PC-9 (cell line): ENCODE measurements at regions not wholly inside any gene's neighbourhood (a gene's known extent, or its start where the extent isn't known, plus 50 kb on each side); places are given as distances from the start of the nearest gene placed in this dataset.

ENCODE experiments used
- BruUV-seq: library from RNA; stranded (reverse); fragments of 400-500 nt; replicated peaks from 2 replicates; lab custom pipeline; 2021; lab: Mats Ljungman, UMichigan
- CTCF ChIA-PET: fragments of 300-600 bp; sonication (Branson Sonifier 250); formaldehyde crosslinking; loops from one replicate; lab custom pipeline; 2022; ENCODE audit warnings: antibody characterized with exemption; lab: Charles Lee
- POLR2A ChIA-PET: fragments of 300-600 bp; sonication (Branson Sonifier 250); formaldehyde crosslinking; loops from one replicate; lab custom pipeline; 2022; ENCODE audit warnings: antibody characterized with exemption; ENCODE audit not compliant: unreplicated experiment; lab: Charles Lee
- DNase-seq, 2 experiments: peaks; one replicate each; pipeline versions ENCODE4 v3.0.0 to v3.0.0-alpha.2; 2015 to 2022; ENCODE audit warnings: mixed read lengths in 1 of 2
- H2AFZ ChIP-seq: fragments of 200-600 bp; sonication (generic); 2 replicates; pipeline ENCODE4 v1.8.1; 2017; ENCODE audit warnings: antibody characterized with exemption
- H3F3A ChIP-seq: fragments of 200-600 bp; sonication (generic); 2 replicates; pipeline ENCODE4 v1.8.1; 2017; ENCODE audit warnings: antibody characterized with exemption, mild to moderate bottlenecking, low read depth; ENCODE audit not compliant: insufficient read depth
- H3K27ac ChIP-seq: fragments of 200-600 bp; sonication (generic); 2 replicates; pipeline ENCODE4 v1.6.1; 2016; ENCODE audit warnings: mixed run types
- H3K27me3 ChIP-seq: fragments of 200-600 bp; sonication (generic); 2 replicates; pipeline ENCODE4 v1.6.1; 2016; ENCODE audit warnings: low read depth, mixed run types; ENCODE audit not compliant: insufficient read depth
- H3K36me3 ChIP-seq: fragments of 200-600 bp; sonication (generic); 2 replicates; pipeline ENCODE4 v1.6.1; 2016; ENCODE audit warnings: low read depth, mixed run types
- H3K4me1 ChIP-seq: fragments of 200-600 bp; sonication (generic); replicated peaks from 2 replicates; pipeline ENCODE4 v1.6.1; 2016; ENCODE audit warnings: mixed run types; ENCODE audit not compliant: insufficient read depth
- H3K4me2 ChIP-seq: fragments of 200-600 bp; sonication (generic); 2 replicates; pipeline ENCODE4 v1.6.1; 2017; ENCODE audit warnings: mixed run types
- H3K4me3 ChIP-seq: fragments of 200-600 bp; sonication (generic); 2 replicates; pipeline ENCODE4 v1.6.1; 2016; ENCODE audit warnings: mixed run types
- H3K79me2 ChIP-seq: fragments of 200-600 bp; sonication (generic); 2 replicates; pipeline ENCODE4 v1.6.1; 2017; ENCODE audit warnings: low read depth, mixed run types
- H3K9me2 ChIP-seq: fragments of 200-600 bp; sonication (generic); 2 replicates; pipeline ENCODE4 v1.8.1; 2017; ENCODE audit warnings: mild to moderate bottlenecking; ENCODE audit not compliant: insufficient read depth
- H3K9me3 ChIP-seq: fragments of 200-600 bp; sonication (generic); 2 replicates; pipeline ENCODE4 v1.8.1; 2016; ENCODE audit warnings: low read depth; ENCODE audit not compliant: insufficient read depth
- H4K20me1 ChIP-seq: fragments of 200-600 bp; sonication (generic); 2 replicates; pipeline ENCODE4 v1.8.1; 2017; ENCODE audit not compliant: insufficient read depth
- EZH2 ChIP-seq: fragments of 200-600 bp; sonication (generic); IDR thresholded peaks from 2 replicates; pipeline ENCODE4 v1.8.0; 2017; ENCODE audit warnings: antibody characterized with exemption, low read depth
- intact Hi-C: fragments of 100-400 bp; cut with micrococcal nuclease; formaldehyde crosslinking; loops from one replicate; pipeline ENCODE4 v1.10.0; 2022; ENCODE audit not compliant: unreplicated experiment
- TF ChIP-seq, protein P1 (sequence below): fragments of 200-600 bp; sonication (generic); conservative IDR thresholded peaks from 2 replicates; pipeline ENCODE4 v1.6.1; 2017; ENCODE audit warnings: mixed run types, antibody characterized with exemption, mild to moderate bottlenecking, moderate library complexity

DNA sequence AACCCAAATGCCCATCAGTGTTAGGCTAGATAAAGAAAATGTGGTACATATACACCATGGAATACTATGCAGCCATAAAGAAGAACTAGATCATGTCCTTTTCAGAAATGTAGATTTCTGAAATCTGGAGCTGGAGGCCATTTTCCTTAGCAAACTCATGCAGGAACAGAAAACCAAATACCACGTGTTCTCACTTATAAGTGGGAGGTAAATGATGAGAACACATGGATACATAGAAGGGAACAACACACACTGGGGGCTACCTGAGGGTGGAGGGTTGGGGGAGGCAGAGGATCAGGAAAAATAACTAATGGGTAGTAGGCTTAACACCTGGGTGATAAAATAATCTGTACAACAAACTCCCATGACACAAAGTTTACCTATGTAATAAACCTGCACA is 153.5 kb upstream of the PRNP start:
- Histone ChIP-seq H3K27ac (no peak overlapping the region), H2AFZ (no peak overlapping the region), H3F3A (no peaks in the 10 kb centered on the region), H3K4me3 (no peak overlapping the region), H4K20me1 (no peaks in the 10 kb centered on the region), H3K9me3 (no peaks in the 10 kb centered on the region), H3K36me3 (no peaks in the 10 kb centered on the region), H3K4me2 (no peak overlapping the region), H3K9me2 (no peaks in the 10 kb centered on the region), H3K27me3 (no peaks in the 10 kb centered on the region), H3K4me1 (no peaks in the 10 kb centered on the region), H3K79me2 (no peaks in the 10 kb centered on the region)
- ChIA-PET POLR2A (no interaction called here), CTCF (no interaction called here)
- no peak for DNase-seq
- no TSS peak for BruUV-seq
- TF ChIP-seq, protein P1, sequence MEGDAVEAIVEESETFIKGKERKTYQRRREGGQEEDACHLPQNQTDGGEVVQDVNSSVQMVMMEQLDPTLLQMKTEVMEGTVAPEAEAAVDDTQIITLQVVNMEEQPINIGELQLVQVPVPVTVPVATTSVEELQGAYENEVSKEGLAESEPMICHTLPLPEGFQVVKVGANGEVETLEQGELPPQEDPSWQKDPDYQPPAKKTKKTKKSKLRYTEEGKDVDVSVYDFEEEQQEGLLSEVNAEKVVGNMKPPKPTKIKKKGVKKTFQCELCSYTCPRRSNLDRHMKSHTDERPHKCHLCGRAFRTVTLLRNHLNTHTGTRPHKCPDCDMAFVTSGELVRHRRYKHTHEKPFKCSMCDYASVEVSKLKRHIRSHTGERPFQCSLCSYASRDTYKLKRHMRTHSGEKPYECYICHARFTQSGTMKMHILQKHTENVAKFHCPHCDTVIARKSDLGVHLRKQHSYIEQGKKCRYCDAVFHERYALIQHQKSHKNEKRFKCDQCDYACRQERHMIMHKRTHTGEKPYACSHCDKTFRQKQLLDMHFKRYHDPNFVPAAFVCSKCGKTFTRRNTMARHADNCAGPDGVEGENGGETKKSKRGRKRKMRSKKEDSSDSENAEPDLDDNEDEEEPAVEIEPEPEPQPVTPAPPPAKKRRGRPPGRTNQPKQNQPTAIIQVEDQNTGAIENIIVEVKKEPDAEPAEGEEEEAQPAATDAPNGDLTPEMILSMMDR: no peak
- no peak for TF ChIP-seq EZH2
- intact Hi-C loops: no loop called here

DNA sequence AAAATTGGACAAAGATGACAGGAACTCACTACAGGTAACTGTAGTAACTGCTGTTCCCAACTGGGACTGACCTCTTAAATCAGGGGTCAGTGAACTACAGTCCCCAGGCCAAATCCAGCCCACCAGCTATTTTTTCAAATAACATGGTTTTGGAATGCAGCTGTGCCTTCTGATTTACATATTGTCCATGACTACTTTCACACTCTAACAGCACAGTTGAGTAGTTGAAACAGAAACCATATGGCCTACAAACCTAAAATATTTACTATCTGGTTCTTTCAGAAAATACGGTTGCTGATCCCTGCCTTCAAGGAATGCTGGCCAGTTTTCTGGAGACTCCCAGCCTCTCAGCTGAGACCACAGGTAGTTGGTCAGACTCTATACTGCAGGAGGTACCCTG is 161.5 kb upstream of the PRNP start:
- intact Hi-C loops: no loop called here
- H3K4me3 ChIP-seq: no peak overlapping the region
- H2AFZ ChIP-seq: no peak overlapping the region
- H3K4me2 ChIP-seq: no peak overlapping the region
- no peaks in the 10 kb centered on the region for H3K27me3 ChIP-seq
- no peak overlapping the region for H3K27ac ChIP-seq
- no peaks in the 10 kb centered on the region for H4K20me1 ChIP-seq
- H3K9me3 ChIP-seq: no peaks in the 10 kb centered on the region; the same call in 1 of the 2 replicates
- ChIA-PET POLR2A (no interaction called here), CTCF (no interaction called here)
- H3K36me3 ChIP-seq: no peaks in the 10 kb centered on the region
- TF ChIP-seq, protein P1: no peak
- no peak for TF ChIP-seq EZH2
- no peaks in the 10 kb centered on the region for H3K9me2 ChIP-seq
- H3K4me1 ChIP-seq: no peaks in the 10 kb centered on the region
- no peaks in the 10 kb centered on the region for H3F3A ChIP-seq
- no peaks in the 10 kb centered on the region for H3K79me2 ChIP-seq
- BruUV-seq: no TSS peak
- DNase-seq: no peak

DNA sequence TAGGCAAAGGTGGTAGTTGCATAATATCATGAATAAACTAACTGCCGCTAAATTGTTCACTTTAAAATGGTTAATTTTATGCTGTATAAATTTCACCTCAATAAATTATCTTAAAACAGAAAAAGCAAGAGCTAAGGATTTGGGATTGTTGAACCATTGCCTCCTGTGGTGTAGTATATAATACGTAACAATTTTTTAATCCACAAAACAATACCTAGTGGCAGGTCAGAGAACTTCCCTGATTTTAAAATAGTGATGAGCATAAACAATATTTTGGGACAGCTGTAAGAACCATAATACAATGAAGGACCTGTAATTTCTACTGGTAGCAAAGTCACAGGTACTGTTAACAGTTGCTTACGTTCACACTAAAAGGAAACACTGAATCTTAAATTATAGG is 161.9 kb upstream of the PRNP start:
- Histone ChIP-seq H3K36me3 (no peaks in the 10 kb centered on the region), H4K20me1 (no peaks in the 10 kb centered on the region), H3F3A (no peaks in the 10 kb centered on the region), H3K27me3 (no peaks in the 10 kb centered on the region), H2AFZ (no peak overlapping the region), H3K27ac (no peak overlapping the region), H3K4me1 (no peaks in the 10 kb centered on the region), H3K79me2 (no peaks in the 10 kb centered on the region), H3K4me3 (no peak overlapping the region), H3K9me2 (no peaks in the 10 kb centered on the region), H3K9me3 (no peaks in the 10 kb centered on the region; the same call in 1 of the 2 replicates), H3K4me2 (no peak overlapping the region)
- intact Hi-C loops: no loop called here
- DNase-seq: no peak
- BruUV-seq: no TSS peak
- CTCF ChIA-PET: no interaction called here
- POLR2A ChIA-PET: no interaction called here
- TF ChIP-seq, protein P1: 0 out of 2 replicates have a peak, but pooled peaks have one; percentile 25
- no peak for TF ChIP-seq EZH2
